GM19351 (cell line): ENCODE measurements at regions not wholly inside any gene's neighbourhood (a gene's known extent, or its start where the extent isn't known, plus 50 kb on each side); places are given as distances from the start of the nearest gene placed in this dataset.
"Not testable (repeated sequence)": the region's sequence is repeated elsewhere in the genome, so short reads cannot be mapped to it uniquely, and the experiment has no call there.

ENCODE experiments used
- ATAC-seq: cut with Tn5 transposase; IDR thresholded peaks from one replicate; pipeline ENCODE4 v1.9.1; 2021; ENCODE audit warnings: mild to moderate bottlenecking, moderate library complexity; ENCODE audit not compliant: unreplicated experiment

GRCh38 chr16:88263681-88264287 is 119.0 kb upstream of the ZNF469 start:
- not testable (repeated sequence) for ATAC-seq

GRCh38 chr16:88264641-88265285 is 118.0 kb upstream of the ZNF469 start:
- ATAC-seq = peak; percentile 71

GRCh38 chr16:88265286-88265938 is 117.3 kb upstream of the ZNF469 start:
- ATAC-seq = peak; percentile 35

GRCh38 chr16:88266036-88266435 is 116.7 kb upstream of the ZNF469 start:
- ATAC-seq = not testable (repeated sequence)

GRCh38 chr16:88266935-88267551 is 115.7 kb upstream of the ZNF469 start:
- ATAC-seq = not testable (repeated sequence)

GRCh38 chr16:88268186-88268970 is 114.4 kb upstream of the ZNF469 start:
- not testable (repeated sequence) for ATAC-seq

GRCh38 chr16:88270171-88270790 is 112.5 kb upstream of the ZNF469 start:
- not testable (repeated sequence) for ATAC-seq

- ATAC-seq = not testable (repeated sequence)
These were observed 111.5 kb upstream of the ZNF469 start for GRCh38 chr16:88271296-88271695.

- not testable (repeated sequence) for ATAC-seq
These were observed 111.0 kb upstream of the ZNF469 start for GRCh38 chr16:88271776-88272175.

- ATAC-seq = not testable (repeated sequence)
These were observed 110.3 kb upstream of the ZNF469 start for GRCh38 chr16:88272437-88272836.

- ATAC-seq = not testable (repeated sequence)
These were observed 108.5 kb upstream of the ZNF469 start for GRCh38 chr16:88274126-88274750.

- no peak for ATAC-seq
These were observed 107.9 kb upstream of the ZNF469 start for GRCh38 chr16:88274847-88275246.

- not testable (repeated sequence) for ATAC-seq
These were observed 107.2 kb upstream of the ZNF469 start for GRCh38 chr16:88275336-88276122.

GRCh38 chr16:88276123-88276588 is 106.6 kb upstream of the ZNF469 start:
- not testable (repeated sequence) for ATAC-seq

- ATAC-seq = no peak
These were observed 106.2 kb upstream of the ZNF469 start for GRCh38 chr16:88276591-88276990.

GRCh38 chr16:88279998-88280397 is 102.8 kb upstream of the ZNF469 start:
- ATAC-seq = no peak

GRCh38 chr16:88281858-88282563 is 100.7 kb upstream of the ZNF469 start:
- ATAC-seq = no peak
